Trophoblast cell (in vitro differentiated cells and primary cell): ENCODE measurements at regions not wholly inside any gene's neighbourhood (a gene's known extent, or its start where the extent isn't known, plus 50 kb on each side); places are given as distances from the start of the nearest gene placed in this dataset.

Experiments used
- DNase-seq, 2 donors: peaks; one replicate each; pipeline ENCODE4 v3.0.0-alpha.2; 2016
- H2AFZ ChIP-seq: 2 replicates; pipeline ENCODE4 v1.6.1; 2013; ENCODE audit warnings: low read length, moderate library complexity, mild to moderate bottlenecking; ENCODE audit not compliant: insufficient read depth, poor library complexity
- H2AK5ac ChIP-seq: 2 replicates; pipeline ENCODE4 v1.6.1; 2013; ENCODE audit warnings: mild to moderate bottlenecking, low read length
- H2BK120ac ChIP-seq: 2 replicates; pipeline ENCODE4 v1.6.1; 2013; ENCODE audit warnings: low read length, mild to moderate bottlenecking, moderate library complexity; ENCODE audit not compliant: insufficient read depth, poor library complexity
- H2BK12ac ChIP-seq: 2 replicates; pipeline ENCODE4 v1.6.1; 2013; ENCODE audit warnings: mild to moderate bottlenecking, low read length, moderate library complexity
- H2BK5ac ChIP-seq: 2 replicates; pipeline ENCODE4 v1.6.1; 2013; ENCODE audit warnings: low read length, low read depth, moderate library complexity, mild to moderate bottlenecking; ENCODE audit not compliant: poor library complexity
- H3K14ac ChIP-seq: 2 replicates; pipeline ENCODE4 v1.6.1; 2013; ENCODE audit warnings: mild to moderate bottlenecking, low read length
- H3K18ac ChIP-seq: 2 replicates; pipeline ENCODE4 v1.6.1; 2013; ENCODE audit warnings: mild to moderate bottlenecking, low read length
- H3K23ac ChIP-seq: 2 replicates; pipeline ENCODE4 v1.6.1; 2013; ENCODE audit warnings: low read length
- H3K27ac ChIP-seq: 2 replicates; pipeline ENCODE4 v1.5.1; 2013; ENCODE audit warnings: low read depth, mild to moderate bottlenecking, inconsistent platforms, low read length, moderate library complexity
- H3K27me3 ChIP-seq: 2 replicates; pipeline ENCODE4 v1.6.1; 2013; ENCODE audit warnings: inconsistent platforms, mild to moderate bottlenecking, low read length, moderate library complexity; ENCODE audit not compliant: insufficient read depth
- H3K36me3 ChIP-seq, 2 experiments: 1 replicate in 1 of 2; 2 replicates in 1 of 2; pipeline ENCODE4 v1.6.1; 2013; ENCODE audit warnings: low read length in 2 of 2, mild to moderate bottlenecking in 2 of 2, moderate library complexity in 1 of 2; ENCODE audit not compliant: insufficient read depth in 2 of 2, control insufficient read depth in 1 of 2
- H3K4ac ChIP-seq: 2 replicates; pipeline ENCODE4 v1.6.1; 2013; ENCODE audit warnings: low read depth, mild to moderate bottlenecking, low read length, moderate library complexity
- H3K4me1 ChIP-seq, 2 experiments: 1 replicate in 1 of 2; 2 replicates in 1 of 2; pipeline ENCODE4 v1.6.1; 2013; ENCODE audit warnings: low read length in 2 of 2, mild to moderate bottlenecking in 2 of 2, moderate library complexity in 1 of 2; ENCODE audit not compliant: insufficient read depth in 2 of 2, control insufficient read depth in 1 of 2
- H3K4me2 ChIP-seq: 2 replicates; pipeline ENCODE4 v1.6.1; 2013; ENCODE audit warnings: inconsistent platforms, mild to moderate bottlenecking, low read length, moderate library complexity
- H3K4me3 ChIP-seq: 2 replicates; pipeline ENCODE4 v1.5.1; 2013; ENCODE audit warnings: mild to moderate bottlenecking, low read depth, low read length, inconsistent platforms
- H3K79me1 ChIP-seq: one replicate; pipeline ENCODE4 v1.6.1; 2013; ENCODE audit warnings: low read length
- H3K79me2 ChIP-seq: 2 replicates; pipeline ENCODE4 v1.6.1; 2013; ENCODE audit warnings: low read length, mild to moderate bottlenecking; ENCODE audit not compliant: control insufficient read depth, insufficient read depth, poor library complexity
- H3K9ac ChIP-seq: 2 replicates; pipeline ENCODE4 v1.6.1; 2013; ENCODE audit warnings: mild to moderate bottlenecking, low read length
- H3K9me3 ChIP-seq: 2 replicates; pipeline ENCODE4 v1.6.1; 2013; ENCODE audit warnings: low read depth, mild to moderate bottlenecking, control low read depth, inconsistent platforms, low read length; ENCODE audit not compliant: insufficient read depth
- H4K12ac ChIP-seq: 2 replicates; pipeline ENCODE4 v1.6.1; 2013; ENCODE audit warnings: low read depth, mild to moderate bottlenecking, low read length, moderate library complexity
- H4K8ac ChIP-seq: 2 replicates; pipeline ENCODE4 v1.6.1; 2013; ENCODE audit warnings: low read depth, mild to moderate bottlenecking, low read length, moderate library complexity
- H4K91ac ChIP-seq: one replicate; pipeline ENCODE4 v1.6.1; 2013; ENCODE audit warnings: low read depth, mild to moderate bottlenecking, low read length, moderate library complexity
- WGBS: extraction: QIAGEN DNeasy Blood & Tissue Kit; methylation state at CpG from one replicate; pipeline ENCODE4 v1.1.7; 2013; ENCODE audit warnings: missing lambda C conversion rate; ENCODE audit not compliant: insufficient read length, insufficient coverage; ENCODE audit errors: extremely low coverage; 5-methylcytosine and 5-hydroxymethylcytosine counted together

DNA sequence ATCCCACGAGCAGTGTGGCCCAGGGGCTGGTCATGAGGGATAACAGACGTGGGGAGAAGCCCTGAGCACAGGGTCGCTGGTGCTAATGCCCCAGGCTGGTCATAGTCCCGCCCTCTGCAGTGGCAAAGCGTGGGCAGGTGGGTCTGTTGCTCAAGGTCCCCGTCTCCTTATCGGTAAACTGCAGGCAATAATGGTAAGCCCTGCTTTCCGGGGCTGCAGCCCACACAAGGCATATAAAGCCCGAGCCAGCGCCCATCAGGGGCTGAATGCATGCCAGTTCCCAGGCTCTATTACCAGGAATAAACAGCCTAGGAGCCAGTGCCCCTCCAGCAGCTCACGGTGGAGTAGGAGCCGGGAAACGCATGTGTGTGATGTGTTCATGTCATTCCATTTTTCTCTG is 261.0 kb downstream of the BRD1 start:
- Histone ChIP-seq H2BK12ac (no peak overlapping the region), H3K4ac (no peak overlapping the region), H2BK5ac (no peak overlapping the region), H2BK120ac (no peak overlapping the region), H3K27me3 (no peaks in the 10 kb centered on the region), H3K9ac (no peak overlapping the region), H4K91ac (no peak overlapping the region), H3K4me3 (no peak overlapping the region), H2AK5ac (no peak overlapping the region), H4K8ac (no peak overlapping the region), H3K4me2 (no peak overlapping the region), H2AFZ (no peak overlapping the region), H3K79me2 (no peaks in the 10 kb centered on the region), H3K23ac (no peak overlapping the region), H3K27ac (no peak overlapping the region), H4K12ac (no peak overlapping the region), H3K9me3 (no peaks in the 10 kb centered on the region), H3K18ac (no peak overlapping the region), H3K4me1 (no peaks in the 10 kb centered on the region), H3K14ac (no peak overlapping the region), H3K79me1 (no peaks in the 10 kb centered on the region), H3K36me3 (no peaks in the 10 kb centered on the region)
- no CpG with 5 or more reads among the region's 13 CpGs for WGBS
- DNase-seq = no peak

GRCh38 chr22:49566141-49566541 is 261.5 kb downstream of the BRD1 start:
- no peaks in the 10 kb centered on the region for H3K79me1 ChIP-seq
- H3K79me2 ChIP-seq = no peaks in the 10 kb centered on the region
- no peaks in the 10 kb centered on the region for H3K27me3 ChIP-seq
- no peak overlapping the region for H3K18ac ChIP-seq
- H3K9me3 ChIP-seq = no peaks in the 10 kb centered on the region
- no peak overlapping the region for H2BK120ac ChIP-seq
- no peak for DNase-seq
- H4K12ac ChIP-seq = no peak overlapping the region
- no peak overlapping the region for H3K4me2 ChIP-seq
- no peak overlapping the region for H2BK5ac ChIP-seq
- no peak overlapping the region for H3K27ac ChIP-seq
- H3K4me3 ChIP-seq = no peak overlapping the region
- H3K36me3 ChIP-seq = no peaks in the 10 kb centered on the region
- no peak overlapping the region for H2BK12ac ChIP-seq
- H4K8ac ChIP-seq = no peak overlapping the region
- H3K14ac ChIP-seq = no peak overlapping the region
- H2AFZ ChIP-seq = no peak overlapping the region
- no peak overlapping the region for H2AK5ac ChIP-seq
- H3K23ac ChIP-seq = no peak overlapping the region
- H3K9ac ChIP-seq = no peak overlapping the region
- H3K4ac ChIP-seq = no peak overlapping the region
- H4K91ac ChIP-seq = no peak overlapping the region
- H3K4me1 ChIP-seq = no peaks in the 10 kb centered on the region
- WGBS = no CpG with 5 or more reads among the region's 12 CpGs

GRCh38 chr22:49565516-49565855 is 262.2 kb downstream of the BRD1 start:
- H3K4me1 ChIP-seq = no peaks in the 10 kb centered on the region
- no peak for DNase-seq
- no peak overlapping the region for H3K23ac ChIP-seq
- no peak overlapping the region for H3K14ac ChIP-seq
- no peak overlapping the region for H2BK12ac ChIP-seq
- no peaks in the 10 kb centered on the region for H3K36me3 ChIP-seq
- no peak overlapping the region for H3K27ac ChIP-seq
- H4K12ac ChIP-seq = no peak overlapping the region
- no peaks in the 10 kb centered on the region for H3K9me3 ChIP-seq
- no peak overlapping the region for H2BK120ac ChIP-seq
- no peak overlapping the region for H3K9ac ChIP-seq
- H3K4ac ChIP-seq = no peak overlapping the region
- no peak overlapping the region for H2AK5ac ChIP-seq
- no peak overlapping the region for H3K4me2 ChIP-seq
- no peak overlapping the region for H4K8ac ChIP-seq
- no peaks in the 10 kb centered on the region for H3K27me3 ChIP-seq
- H2AFZ ChIP-seq = no peak overlapping the region
- H3K79me1 ChIP-seq = no peaks in the 10 kb centered on the region
- no peak overlapping the region for H4K91ac ChIP-seq
- H3K4me3 ChIP-seq = no peak overlapping the region
- no peak overlapping the region for H3K18ac ChIP-seq
- H3K79me2 ChIP-seq = no peaks in the 10 kb centered on the region
- no CpG with 5 or more reads among the region's 6 CpGs for WGBS
- H2BK5ac ChIP-seq = no peak overlapping the region

- H3K4me2 ChIP-seq = no peak overlapping the region
- H3K4ac ChIP-seq = no peak overlapping the region
- no peak overlapping the region for H2BK12ac ChIP-seq
- H2BK120ac ChIP-seq = no peak overlapping the region
- no peak overlapping the region for H2AFZ ChIP-seq
- no peaks in the 10 kb centered on the region for H3K9me3 ChIP-seq
- H2AK5ac ChIP-seq = no peak overlapping the region
- no peak overlapping the region for H4K12ac ChIP-seq
- H3K79me2 ChIP-seq = no peaks in the 10 kb centered on the region
- no peaks in the 10 kb centered on the region for H3K27me3 ChIP-seq
- no peak overlapping the region for H4K8ac ChIP-seq
- H3K27ac ChIP-seq = no peak overlapping the region
- H3K9ac ChIP-seq = no peak overlapping the region
- H3K4me1 ChIP-seq = no peaks in the 10 kb centered on the region
- no peak for DNase-seq
- no peak overlapping the region for H2BK5ac ChIP-seq
- H3K4me3 ChIP-seq = no peak overlapping the region
- no peak overlapping the region for H3K18ac ChIP-seq
- no peak overlapping the region for H3K14ac ChIP-seq
- H3K79me1 ChIP-seq = no peaks in the 10 kb centered on the region
- H3K23ac ChIP-seq = no peak overlapping the region
- WGBS = no CpG with 5 or more reads among the region's 28 CpGs
- H3K36me3 ChIP-seq = no peaks in the 10 kb centered on the region
- no peak overlapping the region for H4K91ac ChIP-seq
Observed at GRCh38 chr22:49564666-49565515, 262.8 kb downstream of the BRD1 start.
